IMR-90 (cell line): ENCODE measurements at regions not wholly inside any gene's neighbourhood (a gene's known extent, or its start where the extent isn't known, plus 50 kb on each side); places are given as distances from the start of the nearest gene placed in this dataset.

Experiments used
- ATAC-seq: fragments of 200-7000 bp; cut with Tn5 transposase; 2 replicates; pipeline ENCODE4 v1.9.1; 2020; ENCODE audit warnings: low read depth, mild to moderate bottlenecking, moderate library complexity
- BruUV-seq: library from RNA; stranded (reverse); fragments of 400-500 nt; replicated peaks from 2 replicates; lab custom pipeline; 2021; lab: Mats Ljungman, UMichigan
- CTCF ChIA-PET: fragments of 300-600 bp; formaldehyde crosslinking; extraction: SDS; loops from one replicate; lab custom pipeline; 2021; ENCODE audit warnings: antibody characterized with exemption; lab: Yijun Ruan, JAX
- POLR2A ChIA-PET: fragments of 300-600 bp; sonication (Branson Sonifier 250); formaldehyde crosslinking; loops from one replicate; lab custom pipeline; 2022; ENCODE audit warnings: antibody characterized with exemption; ENCODE audit not compliant: unreplicated experiment; lab: Charles Lee
- DNase-seq: peaks from one replicate; pipeline ENCODE4 v3.0.0; 2013
- H2AFZ ChIP-seq: replicated peaks from 2 replicates; pipeline ENCODE3; 2013; ENCODE audit warnings: low read length, mild to moderate bottlenecking; ENCODE audit not compliant: poor library complexity
- H2AK5ac ChIP-seq: 2 replicates; pipeline ENCODE4 v1.6.1; 2013; ENCODE audit warnings: low read depth, low read length, inconsistent platforms
- H2AK9ac ChIP-seq: replicated peaks from 2 replicates; pipeline ENCODE3; 2013; ENCODE audit warnings: mild to moderate bottlenecking, low read depth, low read length, moderate library complexity; ENCODE audit not compliant: poor library complexity
- H2BK120ac ChIP-seq: 2 replicates; pipeline ENCODE4 v1.6.1; 2013; ENCODE audit warnings: low read depth, low read length, inconsistent platforms
- H2BK15ac ChIP-seq: 3 replicates; pipeline ENCODE4 v1.6.1; 2013; ENCODE audit warnings: low read depth, low read length, inconsistent platforms
- H2BK20ac ChIP-seq: 2 replicates; pipeline ENCODE4 v1.6.1; 2013; ENCODE audit warnings: low read depth, mild to moderate bottlenecking, inconsistent platforms, low read length, moderate library complexity
- H2BK5ac ChIP-seq: 2 replicates; pipeline ENCODE4 v1.6.1; 2013; ENCODE audit warnings: mild to moderate bottlenecking, low read depth, low read length, inconsistent platforms; ENCODE audit not compliant: poor library complexity, severe bottlenecking
- H3K14ac ChIP-seq: replicated peaks from 2 replicates; pipeline ENCODE4 v1.6.1; 2013; ENCODE audit warnings: low read depth, low read length, inconsistent platforms
- H3K18ac ChIP-seq: 2 replicates; pipeline ENCODE4 v1.6.1; 2013; ENCODE audit warnings: low read depth, low read length, control low read depth
- H3K23ac ChIP-seq: 2 replicates; pipeline ENCODE4 v1.6.1; 2013; ENCODE audit warnings: low read depth, low read length, inconsistent platforms
- H3K27ac ChIP-seq: 2 replicates; pipeline ENCODE4 v1.5.1; 2013; ENCODE audit warnings: mild to moderate bottlenecking, control low read depth, low read length; ENCODE audit not compliant: insufficient read depth
- H3K27me3 ChIP-seq: 2 replicates; pipeline ENCODE4 v1.6.1; 2013; ENCODE audit warnings: low read length; ENCODE audit not compliant: control insufficient read depth, insufficient read depth
- H3K36me3 ChIP-seq: 2 replicates; pipeline ENCODE4 v1.6.1; 2013; ENCODE audit warnings: low read length, mixed read lengths; ENCODE audit not compliant: control insufficient read depth, insufficient read depth
- H3K4ac ChIP-seq: 2 replicates; pipeline ENCODE4 v1.6.1; 2013; ENCODE audit warnings: low read depth, low read length, inconsistent platforms
- H3K4me1 ChIP-seq: 2 replicates; pipeline ENCODE4 v1.6.1; 2013; ENCODE audit warnings: low read length, mixed read lengths; ENCODE audit not compliant: control insufficient read depth, insufficient read depth
- H3K4me2 ChIP-seq: 2 replicates; pipeline ENCODE4 v1.6.1; 2013; ENCODE audit warnings: low read depth, mild to moderate bottlenecking, control low read depth, low read length, moderate library complexity
- H3K4me3 ChIP-seq: 2 replicates; pipeline ENCODE4 v1.5.1; 2013; ENCODE audit warnings: low read depth, mild to moderate bottlenecking, control low read depth, low read length, moderate library complexity; ENCODE audit not compliant: insufficient read depth
- H3K56ac ChIP-seq: 2 replicates; pipeline ENCODE4 v1.6.1; 2013; ENCODE audit warnings: low read length, inconsistent platforms; ENCODE audit not compliant: insufficient read depth; ENCODE audit errors: extremely low read depth
- H3K79me1 ChIP-seq, 2 experiments: 2 replicates each; pipeline ENCODE4 v1.6.1; 2013; ENCODE audit warnings: low read length in 2 of 2, inconsistent platforms in 1 of 2, low read depth in 1 of 2
- H3K9ac ChIP-seq: 2 replicates; pipeline ENCODE4 v1.6.1; 2013; ENCODE audit warnings: low read depth, low read length, control low read depth
- H3K9me1 ChIP-seq: 2 replicates; pipeline ENCODE4 v1.6.1; 2013; ENCODE audit warnings: low read length, inconsistent platforms; ENCODE audit not compliant: insufficient read depth
- H3K9me3 ChIP-seq: 2 replicates; pipeline ENCODE4 v1.6.1; 2013; ENCODE audit warnings: low read length; ENCODE audit not compliant: control insufficient read depth, insufficient read depth
- H4K20me1 ChIP-seq: 2 replicates; pipeline ENCODE4 v1.6.1; 2013; ENCODE audit warnings: low read length, inconsistent platforms; ENCODE audit not compliant: insufficient read depth
- H4K5ac ChIP-seq: 2 replicates; pipeline ENCODE4 v1.6.1; 2013; ENCODE audit warnings: mild to moderate bottlenecking, low read depth, low read length, control low read depth
- H4K8ac ChIP-seq, 2 experiments: 2 replicates each; pipeline ENCODE4 v1.6.1; 2013; ENCODE audit warnings: low read depth in 2 of 2, low read length in 2 of 2, control low read depth in 1 of 2, inconsistent platforms in 1 of 2
- H4K91ac ChIP-seq: 2 replicates; pipeline ENCODE4 v1.6.1; 2013; ENCODE audit warnings: low read depth, low read length, inconsistent platforms; ENCODE audit not compliant: insufficient read depth
- BHLHE40 ChIP-seq: fragments of 150-350 bp; IDR thresholded peaks from 2 replicates; pipeline ENCODE4 v1.6.1; 2016; ENCODE audit warnings: mild to moderate bottlenecking, low read depth, low read length
- CEBPB ChIP-seq: IDR thresholded peaks from 2 replicates; pipeline ENCODE4 v1.6.1; 2012; ENCODE audit warnings: low read depth, low read length, improper control_type of control experiment
- CHD1 ChIP-seq: IDR thresholded peaks from 2 replicates; pipeline ENCODE4 v1.6.1; 2012; ENCODE audit warnings: low read depth, low read length, improper control_type of control experiment
- MAFK ChIP-seq: IDR thresholded peaks from 2 replicates; pipeline ENCODE4 v1.6.1; 2012; ENCODE audit warnings: low read depth, low read length, improper control_type of control experiment
- NFE2L2 ChIP-seq: fragments of 150-350 bp; IDR thresholded peaks from 2 replicates; pipeline ENCODE4 v1.6.1; 2016; ENCODE audit warnings: low read depth, mild to moderate bottlenecking, low read length
- POLR2A ChIP-seq: IDR thresholded peaks from 2 replicates; pipeline ENCODE4 v1.6.1; 2012; ENCODE audit warnings: mild to moderate bottlenecking, low read depth, low read length
- RAD21 ChIP-seq: IDR thresholded peaks from 2 replicates; pipeline ENCODE4 v1.6.1; 2012; ENCODE audit warnings: low read length, improper control_type of control experiment
- RCOR1 ChIP-seq: IDR thresholded peaks from 2 replicates; pipeline ENCODE4 v1.6.1; 2012; ENCODE audit warnings: mild to moderate bottlenecking, low read length, improper control_type of control experiment; ENCODE audit not compliant: insufficient replicate concordance
- USF2 ChIP-seq: fragments of 150-350 bp; IDR thresholded peaks from 2 replicates; pipeline ENCODE4 v1.6.1; 2017; ENCODE audit warnings: mild to moderate bottlenecking, antibody characterized with exemption, low read length, low read depth
- WGBS, 2 experiments: methylation state at CpG; one replicate each; pipeline versions ENCODE4 v1.1.5 to v1.1.7; 2013; ENCODE audit warnings: missing lambda C conversion rate in 2 of 2; ENCODE audit not compliant: insufficient read length in 1 of 2; ENCODE audit errors: extremely low coverage in 2 of 2; 5-methylcytosine and 5-hydroxymethylcytosine counted together
- dilution Hi-C: fragments of 300-500 bp; cut with HindIII; formaldehyde crosslinking; loops from one replicate; pipeline ENCODE4 v1.14.3; 2018; ENCODE audit warnings: low sequenced_read_pairs; ENCODE audit not compliant: unreplicated experiment
- in situ Hi-C: fragments of 300-500 bp; cut with MboI; formaldehyde crosslinking; loops from 3 replicates; pipeline ENCODE4 v1.14.3; 2019; ENCODE audit warnings: low sequenced_read_pairs, inconsistent platforms, mixed read lengths
- intact Hi-C: fragments of 100-400 bp; cut with micrococcal nuclease; formaldehyde crosslinking; loops from 2 replicates; pipeline ENCODE4 v1.10.0; 2022
- TF ChIP-seq, protein P1 (sequence below): fragments of 150-350 bp; IDR thresholded peaks from 2 replicates; pipeline ENCODE4 v1.6.1; 2016; ENCODE audit warnings: low read depth, mild to moderate bottlenecking, low read length, moderate library complexity, borderline replicate concordance
- TF ChIP-seq, protein P2 (sequence below): conservative IDR thresholded peaks from 2 replicates; pipeline ENCODE4 v1.5.1; 2012; ENCODE audit warnings: mild to moderate bottlenecking, low read depth, low read length, improper control_type of control experiment

DNA sequence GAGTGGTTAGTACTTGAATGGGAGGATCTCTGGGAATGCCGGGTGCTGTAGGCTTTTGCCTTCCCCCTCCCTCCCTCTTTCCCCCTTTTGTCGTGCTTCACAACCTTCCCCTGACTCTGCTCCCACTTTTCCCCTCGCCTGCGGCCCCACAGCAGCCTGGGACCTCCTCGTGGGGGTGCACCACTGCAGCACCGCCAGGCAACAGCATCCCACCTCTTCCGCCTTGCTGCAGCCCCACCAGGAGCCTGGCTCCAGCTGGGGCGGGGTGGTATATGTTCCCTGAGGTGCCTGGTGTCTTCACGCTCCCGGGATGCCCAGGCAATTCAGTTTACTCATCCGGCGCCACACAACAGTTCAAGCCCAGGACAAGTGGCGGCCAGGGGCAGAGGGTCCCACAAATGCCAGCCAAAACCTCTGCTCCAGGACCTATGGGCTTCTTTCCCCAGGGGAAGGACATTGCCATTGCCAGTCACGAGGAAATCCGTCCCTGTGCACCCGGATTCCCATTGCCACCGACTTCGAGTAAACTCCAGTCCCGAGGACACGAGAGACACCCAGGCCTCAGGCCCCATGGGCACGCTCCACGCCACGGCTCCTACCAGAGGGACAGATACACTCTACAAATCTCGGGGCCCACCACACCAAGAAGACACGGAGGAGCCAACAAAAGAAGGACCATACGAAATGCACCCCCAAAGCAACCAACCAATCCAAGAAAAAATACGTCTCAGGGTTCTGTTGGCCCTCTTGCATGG, 181.7 kb downstream of the ALG10 start:
- intact Hi-C loops = no loop called here
- CTCF ChIA-PET = no interaction called here
- no peak for DNase-seq
- H2BK5ac ChIP-seq = no peak overlapping the region
- no peak overlapping the region for H3K23ac ChIP-seq
- in situ Hi-C loops = no loop called here
- no peak overlapping the region for H2BK20ac ChIP-seq
- dilution Hi-C loops = no loop called here
- H3K9me3 ChIP-seq = peaks cover 45% of the 10 kb centered on the region
- H3K4me1 ChIP-seq = no peaks in the 10 kb centered on the region
- ATAC-seq = no peak
- no peak overlapping the region for H3K56ac ChIP-seq
- no peak overlapping the region for H3K4ac ChIP-seq
- H3K4me3 ChIP-seq = no peak overlapping the region
- H3K18ac ChIP-seq = no peak overlapping the region
- no peak overlapping the region for H4K8ac ChIP-seq
- no peak overlapping the region for H4K91ac ChIP-seq
- TF ChIP-seq CHD1 = no peak
- TF ChIP-seq, protein P1, sequence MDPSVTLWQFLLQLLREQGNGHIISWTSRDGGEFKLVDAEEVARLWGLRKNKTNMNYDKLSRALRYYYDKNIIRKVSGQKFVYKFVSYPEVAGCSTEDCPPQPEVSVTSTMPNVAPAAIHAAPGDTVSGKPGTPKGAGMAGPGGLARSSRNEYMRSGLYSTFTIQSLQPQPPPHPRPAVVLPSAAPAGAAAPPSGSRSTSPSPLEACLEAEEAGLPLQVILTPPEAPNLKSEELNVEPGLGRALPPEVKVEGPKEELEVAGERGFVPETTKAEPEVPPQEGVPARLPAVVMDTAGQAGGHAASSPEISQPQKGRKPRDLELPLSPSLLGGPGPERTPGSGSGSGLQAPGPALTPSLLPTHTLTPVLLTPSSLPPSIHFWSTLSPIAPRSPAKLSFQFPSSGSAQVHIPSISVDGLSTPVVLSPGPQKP = no peak
- TF ChIP-seq, protein P2, sequence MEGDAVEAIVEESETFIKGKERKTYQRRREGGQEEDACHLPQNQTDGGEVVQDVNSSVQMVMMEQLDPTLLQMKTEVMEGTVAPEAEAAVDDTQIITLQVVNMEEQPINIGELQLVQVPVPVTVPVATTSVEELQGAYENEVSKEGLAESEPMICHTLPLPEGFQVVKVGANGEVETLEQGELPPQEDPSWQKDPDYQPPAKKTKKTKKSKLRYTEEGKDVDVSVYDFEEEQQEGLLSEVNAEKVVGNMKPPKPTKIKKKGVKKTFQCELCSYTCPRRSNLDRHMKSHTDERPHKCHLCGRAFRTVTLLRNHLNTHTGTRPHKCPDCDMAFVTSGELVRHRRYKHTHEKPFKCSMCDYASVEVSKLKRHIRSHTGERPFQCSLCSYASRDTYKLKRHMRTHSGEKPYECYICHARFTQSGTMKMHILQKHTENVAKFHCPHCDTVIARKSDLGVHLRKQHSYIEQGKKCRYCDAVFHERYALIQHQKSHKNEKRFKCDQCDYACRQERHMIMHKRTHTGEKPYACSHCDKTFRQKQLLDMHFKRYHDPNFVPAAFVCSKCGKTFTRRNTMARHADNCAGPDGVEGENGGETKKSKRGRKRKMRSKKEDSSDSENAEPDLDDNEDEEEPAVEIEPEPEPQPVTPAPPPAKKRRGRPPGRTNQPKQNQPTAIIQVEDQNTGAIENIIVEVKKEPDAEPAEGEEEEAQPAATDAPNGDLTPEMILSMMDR = no peak
- TF ChIP-seq CEBPB = no peak
- TF ChIP-seq BHLHE40 = no peak
- no peak for TF ChIP-seq POLR2A
- no peak for TF ChIP-seq NFE2L2
- no peak for TF ChIP-seq RAD21
- no peak for TF ChIP-seq USF2
- no peak for TF ChIP-seq MAFK
- no peak for TF ChIP-seq RCOR1
- no peak overlapping the region for H3K27ac ChIP-seq
- H3K36me3 ChIP-seq = no peaks in the 10 kb centered on the region
- H3K9me1 ChIP-seq = no peaks in the 10 kb centered on the region
- H2AFZ ChIP-seq = no peak overlapping the region
- no peak overlapping the region for H4K5ac ChIP-seq
- H3K4me2 ChIP-seq = no peak overlapping the region
- H2BK15ac ChIP-seq = no peak overlapping the region
- 80% methylated on average over 6 of the region's 27 CpGs; no CpG with 5 or more reads in 1 of the 2 experiments for WGBS, 2 experiments
- H3K14ac ChIP-seq = no peak overlapping the region
- no peak overlapping the region for H2AK9ac ChIP-seq
- no peak overlapping the region for H3K9ac ChIP-seq
- no TSS peak for BruUV-seq
- POLR2A ChIA-PET = no interaction called here
- no peak overlapping the region for H2AK5ac ChIP-seq
- H2BK120ac ChIP-seq = no peak overlapping the region
- no peaks in the 10 kb centered on the region for H3K27me3 ChIP-seq
- H4K20me1 ChIP-seq = no peaks in the 10 kb centered on the region
- no peaks in the 10 kb centered on the region for H3K79me1 ChIP-seq
